OCI-LY3 (cell line): ENCODE measurements at regions not wholly inside any gene's neighbourhood (a gene's known extent, or its start where the extent isn't known, plus 50 kb on each side); places are given as distances from the start of the nearest gene placed in this dataset.
A peak's percentile ranks its signal among the peaks of the same experiment; 100 is the strongest.

ENCODE experiments used
- H2AFZ ChIP-seq: fragments of 200-600, 300-600 bp; shearing (Covaris generic); 2 replicates; pipeline ENCODE4 v1.6.0; 2014; ENCODE audit warnings: antibody characterized with exemption, low read depth, low read length
- H3K27ac ChIP-seq: fragments of 200-600, 300-600 bp; sonication (generic); 2 replicates; pipeline ENCODE4 v1.5.1; 2014; ENCODE audit warnings: mild to moderate bottlenecking, low read length, moderate library complexity, mixed read lengths
- H3K27me3 ChIP-seq: fragments of 200-600, 300-600 bp; sonication (generic); 2 replicates; pipeline ENCODE4 v1.6.1; 2014; ENCODE audit warnings: low read depth, low read length, mixed read lengths
- H3K36me3 ChIP-seq: fragments of 200-600, 300-600 bp; sonication (generic); replicated peaks from 2 replicates; pipeline ENCODE3; 2014; ENCODE audit warnings: low read depth, low read length, mixed read lengths
- H3K4me1 ChIP-seq: fragments of 300-600, 200-600 bp; sonication (generic); 2 replicates; pipeline ENCODE4 v1.6.1; 2014; ENCODE audit warnings: low read length, mixed read lengths
- H3K4me2 ChIP-seq: fragments of 200-600, 300-600 bp; sonication (generic); 2 replicates; pipeline ENCODE4 v1.6.1; 2014; ENCODE audit warnings: low read length, mixed read lengths
- H3K4me3 ChIP-seq: fragments of 300-600, 200-600 bp; sonication (generic); 2 replicates; pipeline ENCODE4 v1.5.1; 2014; ENCODE audit warnings: antibody characterized with exemption, mild to moderate bottlenecking, low read length, moderate library complexity
- H3K79me2 ChIP-seq: fragments of 300-600, 200-600 bp; shearing (Covaris generic); 2 replicates; pipeline ENCODE4 v1.6.1; 2014; ENCODE audit warnings: mild to moderate bottlenecking, low read length, mixed read lengths
- H3K9ac ChIP-seq: fragments of 300-600, 200-600 bp; shearing (Covaris generic); 2 replicates; pipeline ENCODE4 v1.6.0; 2014; ENCODE audit warnings: mild to moderate bottlenecking, low read length, moderate library complexity
- H3K9me3 ChIP-seq: fragments of 200-600, 300-600 bp; shearing (Covaris generic); 2 replicates; pipeline ENCODE4 v1.6.1; 2014; ENCODE audit warnings: low read length, mixed read lengths; ENCODE audit not compliant: insufficient read depth
- H4K20me1 ChIP-seq: fragments of 200-600, 300-600 bp; sonication (generic); 2 replicates; pipeline ENCODE4 v1.6.1; 2016; ENCODE audit warnings: low read length, mixed read lengths; ENCODE audit not compliant: insufficient read depth
- EZH2phosphoT487 ChIP-seq: fragments of 200-600 bp; shearing (Covaris generic); IDR thresholded peaks from 2 replicates; pipeline ENCODE4 v1.6.1; 2018; ENCODE audit warnings: antibody characterized with exemption, mixed run types, low read depth
- TF ChIP-seq, protein P1 (sequence below): fragments of 200-600, 300-600 bp; sonication (generic); IDR thresholded peaks from 2 replicates; pipeline ENCODE4 v1.5.1; 2014; ENCODE audit warnings: antibody characterized with exemption, low read length, low read depth

DNA sequence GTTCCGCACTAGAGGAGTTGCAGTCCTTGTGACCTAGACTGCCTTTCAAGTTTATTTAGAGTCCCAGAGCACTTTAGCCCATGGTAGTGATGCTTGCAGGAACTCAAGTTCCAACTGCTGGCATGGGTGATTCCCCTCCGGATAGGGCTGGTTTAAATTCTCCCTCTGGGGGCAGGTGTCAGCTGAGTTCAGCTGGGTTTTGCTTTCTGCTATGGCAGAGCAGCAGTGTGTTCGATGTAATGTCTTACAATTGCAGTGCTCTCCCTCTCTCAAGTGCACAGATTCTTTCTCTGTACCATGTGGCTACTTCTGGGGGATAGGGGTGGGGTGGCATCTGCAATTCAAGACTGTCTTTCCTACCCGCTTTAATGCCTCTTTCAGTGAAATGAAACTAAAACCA is 164.8 kb upstream of the ZIC3 start:
- Histone ChIP-seq H3K27me3 (no peaks in the 10 kb centered on the region), H2AFZ (peak overlapping the region; percentile 77; the same call in 1 of the 2 replicates), H3K4me1 (no peaks in the 10 kb centered on the region), H3K27ac (no peak overlapping the region), H3K36me3 (no peaks in the 10 kb centered on the region), H3K4me2 (peak overlapping the region; percentile 51), H3K9ac (no peak overlapping the region), H4K20me1 (no peaks in the 10 kb centered on the region), H3K79me2 (no peaks in the 10 kb centered on the region), H3K9me3 (no peaks in the 10 kb centered on the region), H3K4me3 (peak overlapping the region; percentile 62)
- TF ChIP-seq, protein P1, sequence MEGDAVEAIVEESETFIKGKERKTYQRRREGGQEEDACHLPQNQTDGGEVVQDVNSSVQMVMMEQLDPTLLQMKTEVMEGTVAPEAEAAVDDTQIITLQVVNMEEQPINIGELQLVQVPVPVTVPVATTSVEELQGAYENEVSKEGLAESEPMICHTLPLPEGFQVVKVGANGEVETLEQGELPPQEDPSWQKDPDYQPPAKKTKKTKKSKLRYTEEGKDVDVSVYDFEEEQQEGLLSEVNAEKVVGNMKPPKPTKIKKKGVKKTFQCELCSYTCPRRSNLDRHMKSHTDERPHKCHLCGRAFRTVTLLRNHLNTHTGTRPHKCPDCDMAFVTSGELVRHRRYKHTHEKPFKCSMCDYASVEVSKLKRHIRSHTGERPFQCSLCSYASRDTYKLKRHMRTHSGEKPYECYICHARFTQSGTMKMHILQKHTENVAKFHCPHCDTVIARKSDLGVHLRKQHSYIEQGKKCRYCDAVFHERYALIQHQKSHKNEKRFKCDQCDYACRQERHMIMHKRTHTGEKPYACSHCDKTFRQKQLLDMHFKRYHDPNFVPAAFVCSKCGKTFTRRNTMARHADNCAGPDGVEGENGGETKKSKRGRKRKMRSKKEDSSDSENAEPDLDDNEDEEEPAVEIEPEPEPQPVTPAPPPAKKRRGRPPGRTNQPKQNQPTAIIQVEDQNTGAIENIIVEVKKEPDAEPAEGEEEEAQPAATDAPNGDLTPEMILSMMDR: no peak
- no peak for TF ChIP-seq EZH2phosphoT487

- TF ChIP-seq EZH2phosphoT487: no peak
- TF ChIP-seq, protein P1: no peak
- no peak overlapping the region for H3K27ac ChIP-seq
- H4K20me1 ChIP-seq: no peaks in the 10 kb centered on the region
- H3K36me3 ChIP-seq: no peaks in the 10 kb centered on the region
- H3K4me1 ChIP-seq: peaks cover 8% of the 10 kb centered on the region
- H3K4me3 ChIP-seq: no peak overlapping the region
- no peaks in the 10 kb centered on the region for H3K27me3 ChIP-seq
- no peak overlapping the region for H3K9ac ChIP-seq
- H2AFZ ChIP-seq: no peak overlapping the region
- no peaks in the 10 kb centered on the region for H3K79me2 ChIP-seq
- no peak overlapping the region for H3K4me2 ChIP-seq
- no peaks in the 10 kb centered on the region for H3K9me3 ChIP-seq
Measured at GRCh38 chrX:137387646-137388045, 178.3 kb upstream of the ZIC3 start.

GRCh38 chrX:137366018-137366633 is 199.8 kb upstream of the ZIC3 start:
- Histone ChIP-seq H3K36me3 (no peaks in the 10 kb centered on the region), H3K27ac (no peak overlapping the region), H3K4me3 (no peak overlapping the region), H3K9me3 (no peaks in the 10 kb centered on the region), H3K9ac (no peak overlapping the region), H4K20me1 (no peaks in the 10 kb centered on the region), H3K4me1 (no peaks in the 10 kb centered on the region), H3K79me2 (no peaks in the 10 kb centered on the region), H3K27me3 (no peaks in the 10 kb centered on the region), H3K4me2 (no peak overlapping the region), H2AFZ (no peak overlapping the region)
- TF ChIP-seq EZH2phosphoT487: no peak
- TF ChIP-seq, protein P1: no peak

DNA sequence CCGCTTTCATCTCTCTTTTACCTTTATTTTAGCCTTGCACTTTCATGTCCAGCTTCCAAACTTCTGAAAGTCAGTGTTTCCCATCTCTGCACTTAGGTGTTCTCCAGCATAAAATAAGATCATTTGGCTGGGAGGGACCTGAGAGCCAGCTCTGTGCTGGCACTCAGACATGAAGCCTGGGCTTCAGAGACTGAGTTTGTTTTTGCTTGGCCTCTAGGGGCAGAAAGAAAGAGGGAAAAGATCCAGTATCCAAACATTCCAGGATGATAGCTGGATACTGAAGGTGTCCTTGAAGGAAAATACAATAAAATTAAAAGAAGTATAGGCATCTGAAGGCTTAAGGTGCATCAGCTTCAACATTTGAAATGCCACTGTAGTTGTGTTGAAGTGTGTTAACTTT is 202.4 kb upstream of the ZIC3 start:
- no peaks in the 10 kb centered on the region for H3K27me3 ChIP-seq
- H3K4me1 ChIP-seq: no peaks in the 10 kb centered on the region
- no peak overlapping the region for H3K9ac ChIP-seq
- H3K27ac ChIP-seq: no peak overlapping the region
- H4K20me1 ChIP-seq: no peaks in the 10 kb centered on the region
- H3K4me3 ChIP-seq: no peak overlapping the region
- TF ChIP-seq, protein P1: no peak
- TF ChIP-seq EZH2phosphoT487: no peak
- H2AFZ ChIP-seq: no peak overlapping the region
- H3K9me3 ChIP-seq: no peaks in the 10 kb centered on the region
- no peaks in the 10 kb centered on the region for H3K79me2 ChIP-seq
- H3K4me2 ChIP-seq: no peak overlapping the region
- H3K36me3 ChIP-seq: no peaks in the 10 kb centered on the region
